ENCODE measurements at regions not wholly inside any gene's neighbourhood (a gene's known extent, or its start where the extent isn't known, plus 50 kb on each side); places are given as distances from the start of the nearest gene placed in this dataset.

DNA sequence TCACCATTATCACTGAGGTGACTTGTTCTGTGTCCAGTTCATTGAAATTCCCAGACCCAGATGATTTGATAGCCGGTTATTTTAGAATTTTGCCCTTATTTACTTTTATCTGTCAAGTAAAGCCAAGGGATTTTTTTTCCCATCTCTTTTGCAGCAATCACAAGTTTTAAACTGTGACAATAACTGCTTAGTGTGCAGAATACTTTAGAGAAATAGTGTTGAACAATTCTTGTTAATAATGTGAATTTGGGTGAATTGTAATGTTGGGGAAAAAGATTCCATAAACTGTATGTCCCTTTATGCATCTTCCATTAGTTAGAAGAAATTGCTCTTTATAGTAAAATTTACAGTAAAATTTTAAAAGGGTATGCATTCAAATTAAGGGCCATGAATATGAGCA, 79.5 kb downstream of the SLITRK6 start:
- TF ChIP-seq, protein P1, sequence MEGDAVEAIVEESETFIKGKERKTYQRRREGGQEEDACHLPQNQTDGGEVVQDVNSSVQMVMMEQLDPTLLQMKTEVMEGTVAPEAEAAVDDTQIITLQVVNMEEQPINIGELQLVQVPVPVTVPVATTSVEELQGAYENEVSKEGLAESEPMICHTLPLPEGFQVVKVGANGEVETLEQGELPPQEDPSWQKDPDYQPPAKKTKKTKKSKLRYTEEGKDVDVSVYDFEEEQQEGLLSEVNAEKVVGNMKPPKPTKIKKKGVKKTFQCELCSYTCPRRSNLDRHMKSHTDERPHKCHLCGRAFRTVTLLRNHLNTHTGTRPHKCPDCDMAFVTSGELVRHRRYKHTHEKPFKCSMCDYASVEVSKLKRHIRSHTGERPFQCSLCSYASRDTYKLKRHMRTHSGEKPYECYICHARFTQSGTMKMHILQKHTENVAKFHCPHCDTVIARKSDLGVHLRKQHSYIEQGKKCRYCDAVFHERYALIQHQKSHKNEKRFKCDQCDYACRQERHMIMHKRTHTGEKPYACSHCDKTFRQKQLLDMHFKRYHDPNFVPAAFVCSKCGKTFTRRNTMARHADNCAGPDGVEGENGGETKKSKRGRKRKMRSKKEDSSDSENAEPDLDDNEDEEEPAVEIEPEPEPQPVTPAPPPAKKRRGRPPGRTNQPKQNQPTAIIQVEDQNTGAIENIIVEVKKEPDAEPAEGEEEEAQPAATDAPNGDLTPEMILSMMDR (IDR thresholded peaks at IDR 0.05; ENCODE audit: low read length), result no peak
- TF ChIP-seq EZH2 (IDR thresholded peaks at IDR 0.05; ENCODE audit: borderline replicate concordance, low read length), result no peak
